ENCODE measurements at regions not wholly inside any gene's neighbourhood (a gene's known extent, or its start where the extent isn't known, plus 50 kb on each side); places are given as distances from the start of the nearest gene placed in this dataset.

DNA sequence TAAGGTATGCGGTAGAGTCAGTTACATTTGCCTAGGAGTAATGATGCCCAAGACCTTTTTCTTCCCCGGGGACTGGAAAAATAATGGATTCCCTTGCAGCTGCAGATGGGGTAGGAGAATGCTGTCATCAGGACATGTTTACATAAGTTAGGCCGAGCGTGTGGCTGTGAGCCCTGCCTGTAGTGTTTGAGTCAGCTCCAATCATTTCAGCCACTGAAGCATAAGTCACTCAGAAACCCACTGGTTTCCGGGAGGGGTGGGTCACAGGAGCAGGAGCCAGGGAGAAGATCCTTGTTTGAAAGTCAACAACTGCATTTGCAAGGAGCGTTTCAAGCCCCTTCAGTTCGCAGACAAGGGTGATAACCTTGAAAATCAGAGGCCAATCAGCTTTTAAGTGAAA lies 562.3 kb downstream of the MCTP2 start:
- no peaks in the 10 kb centered on the region for H3K27me3 ChIP-seq
- H3K9me3 ChIP-seq = no peaks in the 10 kb centered on the region
- no peaks in the 10 kb centered on the region for H3K4me1 ChIP-seq
- H3K27ac ChIP-seq = no peak overlapping the region
- intact Hi-C loops (cut with DNase I; ENCODE audit: low total_unique reads) = loop anchor here (10.0 kb wide), 1 partner anchor 1951 kb away; no protein-coding TSS in a partner anchor
- no peak overlapping the region for H3K4me3 ChIP-seq
- no peak for TF ChIP-seq POLR2AphosphoS5 (IDR thresholded peaks at IDR 0.05)
- no peak for TF ChIP-seq POLR2A (IDR thresholded peaks at IDR 0.05)
- TF ChIP-seq, protein P1, sequence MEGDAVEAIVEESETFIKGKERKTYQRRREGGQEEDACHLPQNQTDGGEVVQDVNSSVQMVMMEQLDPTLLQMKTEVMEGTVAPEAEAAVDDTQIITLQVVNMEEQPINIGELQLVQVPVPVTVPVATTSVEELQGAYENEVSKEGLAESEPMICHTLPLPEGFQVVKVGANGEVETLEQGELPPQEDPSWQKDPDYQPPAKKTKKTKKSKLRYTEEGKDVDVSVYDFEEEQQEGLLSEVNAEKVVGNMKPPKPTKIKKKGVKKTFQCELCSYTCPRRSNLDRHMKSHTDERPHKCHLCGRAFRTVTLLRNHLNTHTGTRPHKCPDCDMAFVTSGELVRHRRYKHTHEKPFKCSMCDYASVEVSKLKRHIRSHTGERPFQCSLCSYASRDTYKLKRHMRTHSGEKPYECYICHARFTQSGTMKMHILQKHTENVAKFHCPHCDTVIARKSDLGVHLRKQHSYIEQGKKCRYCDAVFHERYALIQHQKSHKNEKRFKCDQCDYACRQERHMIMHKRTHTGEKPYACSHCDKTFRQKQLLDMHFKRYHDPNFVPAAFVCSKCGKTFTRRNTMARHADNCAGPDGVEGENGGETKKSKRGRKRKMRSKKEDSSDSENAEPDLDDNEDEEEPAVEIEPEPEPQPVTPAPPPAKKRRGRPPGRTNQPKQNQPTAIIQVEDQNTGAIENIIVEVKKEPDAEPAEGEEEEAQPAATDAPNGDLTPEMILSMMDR (IDR thresholded peaks at IDR 0.05) = no peak
- no peaks in the 10 kb centered on the region for H3K36me3 ChIP-seq
- DNase-seq (ENCODE audit: low spot score in 2 of 2) = no peak

DNA sequence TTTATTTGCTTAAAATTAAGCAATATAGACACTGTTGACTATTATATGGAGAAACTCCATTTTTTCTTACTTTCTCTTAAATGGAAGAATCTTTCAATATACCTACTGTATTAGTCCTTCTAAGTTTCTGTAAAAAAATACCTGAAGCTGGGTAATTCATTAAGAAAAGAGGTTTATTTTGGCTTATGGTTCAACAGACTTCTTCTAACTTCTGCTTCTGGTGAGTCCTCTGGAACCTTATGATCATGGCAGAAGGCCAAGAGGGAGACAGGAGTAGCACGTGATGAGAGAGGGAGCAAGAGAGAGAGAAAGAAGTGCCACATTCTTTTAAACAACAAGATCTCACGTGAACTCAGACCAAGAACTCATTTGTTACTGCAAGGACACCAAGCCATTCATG lies 573.3 kb downstream of the MCTP2 start:
- H3K27me3 ChIP-seq = no peaks in the 10 kb centered on the region
- intact Hi-C loops (cut with DNase I; ENCODE audit: low total_unique reads) = no loop called here
- H3K4me1 ChIP-seq = no peaks in the 10 kb centered on the region
- H3K9me3 ChIP-seq = peaks cover 0 to 12% of the 10 kb centered on the region in 2 donors
- no peak overlapping the region for H3K27ac ChIP-seq
- H3K36me3 ChIP-seq = no peaks in the 10 kb centered on the region
- no peak for DNase-seq (ENCODE audit: low spot score in 2 of 2)
- no peak overlapping the region for H3K4me3 ChIP-seq
- TF ChIP-seq POLR2AphosphoS5 (IDR thresholded peaks at IDR 0.05) (no peak), POLR2A (IDR thresholded peaks at IDR 0.05) (no peak)
- TF ChIP-seq, protein P1 (IDR thresholded peaks at IDR 0.05) = no peak

- DNase-seq (ENCODE audit: low spot score in 2 of 2) = no peak
- no peak overlapping the region for H3K4me3 ChIP-seq
- intact Hi-C loops (cut with DNase I; ENCODE audit: low total_unique reads) = loop anchor here (5.0 kb wide), 1 partner anchor 292 kb away; no protein-coding TSS in a partner anchor
- no peaks in the 10 kb centered on the region for H3K27me3 ChIP-seq
- H3K27ac ChIP-seq = no peak overlapping the region
- no peaks in the 10 kb centered on the region for H3K9me3 ChIP-seq
- no peaks in the 10 kb centered on the region for H3K4me1 ChIP-seq
- no peaks in the 10 kb centered on the region for H3K36me3 ChIP-seq
- TF ChIP-seq, protein P1 (IDR thresholded peaks at IDR 0.05) = no peak
- TF ChIP-seq POLR2A (IDR thresholded peaks at IDR 0.05) = no peak
- no peak for TF ChIP-seq POLR2AphosphoS5 (IDR thresholded peaks at IDR 0.05)
Observed at GRCh38 chr15:94815110-94815731, 583.9 kb downstream of the MCTP2 start.

DNA sequence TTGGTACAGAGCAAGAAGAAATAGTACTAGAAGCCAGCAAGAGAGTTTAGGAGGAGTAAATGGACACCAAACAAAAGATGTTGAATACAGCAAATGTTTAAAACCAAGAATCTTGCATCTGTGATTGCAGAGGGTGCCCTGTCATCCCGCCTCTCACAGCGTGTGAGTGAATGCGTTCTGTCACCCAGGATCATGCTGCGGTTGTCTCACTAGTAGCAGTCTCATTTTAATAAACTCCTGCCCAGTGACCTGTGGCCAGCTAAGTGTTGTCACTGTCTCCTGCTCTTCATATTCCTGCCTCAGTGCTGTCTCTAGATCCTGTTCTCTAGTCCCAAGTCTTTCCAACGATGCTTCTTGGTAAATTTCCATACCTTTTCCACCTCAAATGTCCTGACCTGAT lies 584.6 kb downstream of the MCTP2 start:
- H3K36me3 ChIP-seq = no peaks in the 10 kb centered on the region
- intact Hi-C loops (cut with DNase I; ENCODE audit: low total_unique reads) = loop anchor here (5.0 kb wide), 1 partner anchor 291 kb away; no protein-coding TSS in a partner anchor
- H3K27me3 ChIP-seq = no peaks in the 10 kb centered on the region
- no peak for DNase-seq (ENCODE audit: low spot score in 2 of 2)
- no peak for TF ChIP-seq POLR2AphosphoS5 (IDR thresholded peaks at IDR 0.05)
- TF ChIP-seq POLR2A (IDR thresholded peaks at IDR 0.05) = no peak
- TF ChIP-seq, protein P1 (IDR thresholded peaks at IDR 0.05) = no peak
- no peak overlapping the region for H3K4me3 ChIP-seq
- no peaks in the 10 kb centered on the region for H3K4me1 ChIP-seq
- no peak overlapping the region for H3K27ac ChIP-seq
- no peaks in the 10 kb centered on the region for H3K9me3 ChIP-seq

DNA sequence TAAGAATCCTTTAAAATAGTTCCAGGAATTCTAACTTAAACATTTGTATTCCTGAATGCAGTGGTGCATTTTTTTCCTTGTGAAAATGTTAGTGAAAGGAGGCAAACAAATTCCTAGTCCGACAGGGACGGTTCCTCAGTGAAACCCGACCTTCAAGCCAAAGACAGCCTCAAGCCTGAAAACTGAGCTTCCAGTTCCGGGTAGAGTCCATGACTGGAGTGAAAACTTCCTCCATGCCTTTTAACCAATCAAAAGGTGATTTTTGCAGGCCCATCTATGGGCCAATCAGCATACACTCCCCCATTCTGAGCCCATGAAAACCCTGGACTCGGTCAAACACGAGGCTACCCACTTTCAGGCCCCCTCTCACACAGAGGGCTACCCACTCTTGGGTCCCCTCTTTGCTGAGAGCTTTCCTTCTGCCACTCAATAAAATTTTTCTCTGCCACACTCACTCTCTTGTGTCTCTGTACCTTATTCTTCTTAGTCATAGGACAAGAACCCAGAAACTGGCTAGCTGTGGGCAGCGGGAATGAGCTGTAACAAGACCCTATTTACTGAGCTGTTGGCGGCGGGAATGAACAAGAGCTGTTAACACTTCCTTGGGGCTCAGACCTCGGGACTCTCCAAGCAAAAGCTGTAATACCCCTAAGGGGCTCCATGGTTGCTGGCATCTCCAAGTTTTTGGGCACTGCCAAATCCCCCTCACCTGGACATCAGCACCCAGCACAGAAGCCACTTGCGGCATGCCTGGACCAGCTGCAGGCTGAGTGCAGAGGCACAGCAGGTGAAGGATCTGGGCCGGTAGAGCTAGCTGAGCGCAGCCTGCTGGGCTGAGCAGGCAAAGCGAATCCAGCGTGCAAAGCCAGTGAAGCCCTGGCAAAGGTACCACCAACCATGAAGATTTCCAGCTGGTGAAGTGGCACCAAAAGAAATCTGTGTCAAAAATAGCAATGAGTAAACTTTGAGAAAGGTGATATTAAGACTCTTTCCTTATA lies 598.8 kb downstream of the MCTP2 start:
- Histone ChIP-seq H3K9me3 (peaks cover 3 to 10% of the 10 kb centered on the region in 2 donors), H3K4me3 (no peak overlapping the region), H3K27me3 (no peaks in the 10 kb centered on the region), H3K4me1 (no peaks in the 10 kb centered on the region), H3K27ac (no peak overlapping the region), H3K36me3 (no peaks in the 10 kb centered on the region)
- intact Hi-C loops (cut with DNase I; ENCODE audit: low total_unique reads) = no loop called here
- TF ChIP-seq POLR2AphosphoS5 (IDR thresholded peaks at IDR 0.05) = no peak
- TF ChIP-seq, protein P1 (IDR thresholded peaks at IDR 0.05) = no peak
- no peak for DNase-seq (ENCODE audit: low spot score in 2 of 2)
